Epithelial cell of esophagus (primary cell): ENCODE measurements at regions not wholly inside any gene's neighbourhood (a gene's known extent, or its start where the extent isn't known, plus 50 kb on each side); places are given as distances from the start of the nearest gene placed in this dataset.

ENCODE experiments used
- DNase-seq: peaks from one replicate; pipeline ENCODE4 v3.0.0; 2010; ENCODE audit warnings: low read depth
- H3K4me3 ChIP-seq: 2 replicates; pipeline ENCODE4 v1.5.1; 2011; ENCODE audit warnings: mild to moderate bottlenecking, low read length, control low read depth
- TF ChIP-seq, protein P1 (sequence below): IDR thresholded peaks from 2 replicates; pipeline ENCODE4 v1.5.1; 2011; ENCODE audit warnings: low read depth, mild to moderate bottlenecking, low read length, control low read depth, inconsistent platforms; ENCODE audit not compliant: insufficient read depth; ENCODE audit errors: missing control alignments

- TF ChIP-seq, protein P1, sequence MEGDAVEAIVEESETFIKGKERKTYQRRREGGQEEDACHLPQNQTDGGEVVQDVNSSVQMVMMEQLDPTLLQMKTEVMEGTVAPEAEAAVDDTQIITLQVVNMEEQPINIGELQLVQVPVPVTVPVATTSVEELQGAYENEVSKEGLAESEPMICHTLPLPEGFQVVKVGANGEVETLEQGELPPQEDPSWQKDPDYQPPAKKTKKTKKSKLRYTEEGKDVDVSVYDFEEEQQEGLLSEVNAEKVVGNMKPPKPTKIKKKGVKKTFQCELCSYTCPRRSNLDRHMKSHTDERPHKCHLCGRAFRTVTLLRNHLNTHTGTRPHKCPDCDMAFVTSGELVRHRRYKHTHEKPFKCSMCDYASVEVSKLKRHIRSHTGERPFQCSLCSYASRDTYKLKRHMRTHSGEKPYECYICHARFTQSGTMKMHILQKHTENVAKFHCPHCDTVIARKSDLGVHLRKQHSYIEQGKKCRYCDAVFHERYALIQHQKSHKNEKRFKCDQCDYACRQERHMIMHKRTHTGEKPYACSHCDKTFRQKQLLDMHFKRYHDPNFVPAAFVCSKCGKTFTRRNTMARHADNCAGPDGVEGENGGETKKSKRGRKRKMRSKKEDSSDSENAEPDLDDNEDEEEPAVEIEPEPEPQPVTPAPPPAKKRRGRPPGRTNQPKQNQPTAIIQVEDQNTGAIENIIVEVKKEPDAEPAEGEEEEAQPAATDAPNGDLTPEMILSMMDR = no peak
- peak; percentile 83 for DNase-seq
- no peak overlapping the region for H3K4me3 ChIP-seq
Observed at GRCh38 chr13:31067416-31068118, 94.1 kb downstream of the HSPH1 start.

- DNase-seq = no peak
- H3K4me3 ChIP-seq = no peak overlapping the region
- TF ChIP-seq, protein P1 = no peak
Observed at GRCh38 chr13:31064636-31065035, 97.1 kb downstream of the HSPH1 start.

DNA sequence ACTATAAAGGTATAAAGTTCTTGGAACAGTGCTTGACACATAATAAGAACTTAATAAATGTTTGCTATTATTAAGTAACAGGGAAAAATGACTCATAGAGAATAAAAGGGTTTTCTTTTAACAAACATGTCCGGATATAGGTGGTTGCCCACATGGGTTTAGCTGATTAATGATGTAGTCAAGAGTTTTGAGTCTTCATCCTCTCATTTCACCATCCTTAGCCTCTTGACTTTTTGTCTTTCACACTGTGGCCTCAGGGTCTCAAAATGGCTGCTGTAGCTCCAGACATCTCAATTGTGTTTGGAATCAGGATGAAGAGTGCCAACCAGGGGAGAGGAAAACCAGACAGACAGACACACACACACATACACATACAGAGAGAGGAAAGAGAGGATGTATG is 97.9 kb downstream of the HSPH1 start:
- TF ChIP-seq, protein P1 = no peak
- DNase-seq = peak; percentile 72
- H3K4me3 ChIP-seq = no peak overlapping the region

DNA sequence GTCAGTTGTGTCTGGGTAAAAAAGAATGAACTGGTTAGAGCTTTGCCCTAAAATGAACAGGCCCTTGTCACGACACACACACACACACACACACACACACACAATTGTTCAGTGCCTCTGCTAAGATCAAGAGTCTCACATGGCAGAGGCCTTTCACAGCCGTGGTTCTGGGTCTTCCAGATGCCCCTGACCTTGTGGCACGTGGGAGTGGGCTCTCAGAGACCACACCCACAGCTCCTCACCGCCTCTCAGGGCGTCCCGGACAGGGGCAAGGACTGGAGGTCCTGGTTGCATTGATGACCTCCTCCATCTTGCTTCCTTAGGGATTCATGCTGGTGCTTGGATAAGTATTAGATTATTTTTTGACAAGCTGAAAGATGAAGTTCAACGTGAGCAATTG is 101.0 kb downstream of the HSPH1 start:
- no peak overlapping the region for H3K4me3 ChIP-seq
- TF ChIP-seq, protein P1 = no peak
- DNase-seq = no peak

DNA sequence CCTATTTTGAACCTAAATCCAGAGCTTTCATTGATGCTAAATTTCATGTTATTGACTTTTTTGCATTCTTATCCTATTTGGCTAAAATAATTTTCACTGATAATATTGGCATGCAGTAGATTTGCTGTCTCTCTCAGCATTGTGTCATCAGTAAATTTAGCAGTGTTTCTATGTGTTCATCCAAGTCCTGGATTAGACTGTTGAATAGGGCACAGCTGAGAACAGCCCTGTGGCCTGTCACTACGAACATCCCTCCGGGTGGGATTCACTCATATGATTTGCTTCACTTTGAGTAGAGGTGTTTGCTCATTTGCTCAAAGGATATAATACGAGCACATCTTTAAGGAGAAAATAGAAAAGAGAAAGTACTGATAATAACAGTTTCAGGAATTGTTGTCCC is 101.5 kb downstream of the HSPH1 start:
- DNase-seq = no peak
- H3K4me3 ChIP-seq = no peak overlapping the region
- TF ChIP-seq, protein P1 = no peak

- H3K4me3 ChIP-seq = no peak overlapping the region
- no peak for DNase-seq
- TF ChIP-seq, protein P1 = no peak
Observed at GRCh38 chr13:31057403-31058033, 104.2 kb downstream of the HSPH1 start.
